Common myeloid progenitor, CD34-positive (primary cell): ENCODE measurements at regions not wholly inside any gene's neighbourhood (a gene's known extent, or its start where the extent isn't known, plus 50 kb on each side); places are given as distances from the start of the nearest gene placed in this dataset.
"Not testable (repeated sequence)": the region's sequence is repeated elsewhere in the genome, so short reads cannot be mapped to it uniquely, and the experiment has no call there.

ENCODE experiments used
- CTCF ChIA-PET: fragments of 350-600 bp; sonication (Branson Sonifier 250); formaldehyde crosslinking; loops from one replicate; lab custom pipeline; 2021; ENCODE audit warnings: antibody characterized with exemption; lab: Charles Lee
- POLR2A ChIA-PET: fragments of 350-600 bp; sonication (Branson Sonifier 250); formaldehyde crosslinking; loops from one replicate; lab custom pipeline; 2021; ENCODE audit warnings: antibody characterized with exemption; lab: Charles Lee
- DNase-seq, 3 donors: peaks; one replicate each; pipeline versions ENCODE4 v3.0.0 to v3.0.0-alpha.2; 2013
- H3K27ac ChIP-seq, 2 experiments: 1 replicate in 1 of 2; 2 replicates in 1 of 2; pipeline ENCODE4 v1.7.0; 2013; ENCODE audit warnings: inconsistent platforms in 2 of 2, low read length in 2 of 2, mild to moderate bottlenecking in 2 of 2, low read depth in 1 of 2, moderate library complexity in 1 of 2; ENCODE audit not compliant: severe bottlenecking in 2 of 2, insufficient read depth in 1 of 2, poor library complexity in 1 of 2
- H3K27me3 ChIP-seq, 5 experiments: replicated peaks in 2 of 5; 1 replicate in 3 of 5; 2 replicates in 2 of 5; pipeline versions ENCODE4 v1.6.1 to v1.7.0; 2013; ENCODE audit warnings: low read length in 4 of 5, mild to moderate bottlenecking in 2 of 5, moderate library complexity in 2 of 5, inconsistent platforms in 1 of 5; ENCODE audit not compliant: insufficient read depth in 5 of 5, control insufficient read depth in 4 of 5
- H3K36me3 ChIP-seq, 4 experiments: 1 replicate in 2 of 4; 2 replicates in 2 of 4; pipeline versions ENCODE4 v1.6.1 to v1.7.0; 2013; ENCODE audit warnings: low read length in 3 of 4, control low read depth in 1 of 4, mild to moderate bottlenecking in 1 of 4; ENCODE audit not compliant: control insufficient read depth in 4 of 4, insufficient read depth in 4 of 4
- H3K4me1 ChIP-seq, 4 experiments: 1 replicate in 3 of 4; 2 replicates in 1 of 4; pipeline versions ENCODE4 v1.6.1 to v1.7.1; 2013; ENCODE audit warnings: low read length in 3 of 4, mild to moderate bottlenecking in 3 of 4, control low read depth in 1 of 4, inconsistent platforms in 1 of 4, moderate library complexity in 1 of 4; ENCODE audit not compliant: control insufficient read depth in 4 of 4, insufficient read depth in 4 of 4; ENCODE audit errors: control extremely low read depth in 1 of 4
- H3K4me3 ChIP-seq, 7 experiments: 1 replicate in 4 of 7; 2 replicates in 3 of 7; pipeline versions ENCODE4 v1.5.1 to v1.7.0; 2013; ENCODE audit warnings: mild to moderate bottlenecking in 7 of 7, low read length in 6 of 7, moderate library complexity in 6 of 7, inconsistent platforms in 2 of 7, low read depth in 2 of 7, control low read depth in 1 of 7; ENCODE audit not compliant: insufficient read depth in 4 of 7, control insufficient read depth in 1 of 7; ENCODE audit errors: extremely low read depth in 1 of 7
- H3K9me3 ChIP-seq, 5 experiments: 1 replicate in 4 of 5; 2 replicates in 1 of 5; pipeline versions ENCODE4 v1.6.1 to v1.7.1; 2013; ENCODE audit warnings: low read length in 4 of 5, mild to moderate bottlenecking in 2 of 5, inconsistent platforms in 1 of 5, low read depth in 1 of 5, moderate library complexity in 1 of 5; ENCODE audit not compliant: control insufficient read depth in 4 of 5, insufficient read depth in 2 of 5; ENCODE audit errors: control extremely low read depth in 1 of 5
- WGBS: methylation state at CpG from one replicate; pipeline ENCODE4 v1.1.5; 2013; ENCODE audit not compliant: insufficient coverage; 5-methylcytosine and 5-hydroxymethylcytosine counted together

DNA sequence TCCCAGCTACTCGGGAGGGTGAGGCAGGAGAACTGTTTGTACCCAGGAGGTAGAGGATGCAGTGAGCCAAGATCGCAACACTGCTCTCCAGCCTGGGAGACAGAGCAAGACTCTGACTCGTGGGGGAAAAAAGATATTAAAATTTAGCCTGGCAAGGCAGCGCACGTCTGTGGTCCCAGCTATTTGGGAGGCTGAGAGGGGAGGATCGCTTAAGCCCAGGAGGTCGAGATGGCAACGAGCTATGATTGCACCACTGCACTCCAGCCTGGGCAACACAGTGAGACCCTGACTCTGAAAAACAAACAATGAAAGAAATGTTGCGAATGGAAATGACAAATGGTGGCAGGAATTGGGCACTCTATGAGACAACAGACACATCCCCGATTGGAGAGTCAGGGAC lies 137.2 kb upstream of the C1QTNF3 start:
- DNase-seq = not testable (repeated sequence)

DNA sequence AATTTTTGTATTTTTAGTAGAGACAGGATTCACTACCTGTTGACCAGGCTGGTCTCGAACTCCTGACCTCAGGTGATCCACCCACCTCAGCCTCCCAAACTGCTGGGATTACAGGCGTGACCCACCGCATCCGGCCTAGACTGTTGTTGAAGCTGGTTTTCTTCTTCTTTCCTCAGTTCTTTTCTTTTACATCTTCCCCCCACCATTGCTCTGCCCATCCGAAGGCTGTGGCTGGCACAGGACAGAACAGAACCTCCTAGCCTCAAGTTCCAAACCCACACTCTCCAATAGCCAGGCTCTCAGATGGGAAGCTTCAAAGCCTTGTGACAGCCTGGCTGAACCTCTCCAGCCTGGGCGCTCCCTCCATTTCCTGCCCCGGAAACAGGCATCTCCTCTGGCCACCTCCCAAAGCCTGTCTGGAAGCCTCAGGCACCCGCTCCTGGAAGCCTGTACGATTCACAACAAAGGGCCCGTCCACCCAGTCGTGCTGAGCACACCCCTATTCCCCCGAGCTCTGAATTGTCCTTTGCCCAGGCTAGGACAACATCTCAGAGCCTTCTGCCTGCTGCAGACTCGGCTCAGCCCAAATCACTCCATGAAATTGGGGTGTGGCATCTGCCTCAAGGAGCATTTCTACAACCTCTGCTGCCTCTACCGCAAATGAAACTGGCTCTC lies 138.1 kb upstream of the C1QTNF3 start:
- H3K4me3 ChIP-seq, H3K9me3 ChIP-seq, H3K27me3 ChIP-seq, POLR2A ChIA-PET, H3K4me1 ChIP-seq, DNase-seq, H3K27ac ChIP-seq, CTCF ChIA-PET: not testable (repeated sequence)
- H3K36me3 ChIP-seq = peaks cover 2 to 26% (median 6%) of the 10 kb centered on the region in 4 experiments
- 98% methylated on average over 5 of the region's 14 CpGs for WGBS

More for the DNA sequence above, 137.2 kb upstream of the C1QTNF3 start:
- H3K36me3 ChIP-seq = peaks cover 0 to 29% (median 6%) of the 10 kb centered on the region in 4 experiments
- H3K27ac ChIP-seq, POLR2A ChIA-PET, H3K4me3 ChIP-seq, H3K27me3 ChIP-seq, H3K9me3 ChIP-seq, H3K4me1 ChIP-seq, CTCF ChIA-PET: not testable (repeated sequence)
- WGBS = over 99% methylated on average over 7 of the region's 10 CpGs

DNA sequence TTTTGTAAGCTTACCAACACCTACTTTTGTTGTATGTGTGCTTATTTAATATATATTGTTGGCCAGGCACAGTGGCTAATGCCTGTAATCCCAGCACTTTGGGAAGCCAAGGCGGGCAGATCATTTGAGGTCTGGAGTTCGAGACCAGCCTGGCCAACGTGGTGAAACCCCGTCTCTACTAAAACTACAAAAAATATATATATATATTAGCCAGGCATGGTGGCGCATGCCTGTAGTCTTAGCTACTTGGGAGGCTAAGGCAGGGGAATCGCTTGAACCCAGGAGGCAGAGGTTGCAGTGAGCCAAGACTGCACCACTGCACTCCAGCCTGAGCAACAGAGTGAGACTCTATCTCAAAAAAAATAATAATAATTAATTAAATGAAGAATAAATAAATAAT lies 142.0 kb upstream of the C1QTNF3 start:
- H3K4me3 ChIP-seq = not testable (repeated sequence)
- CTCF ChIA-PET = interaction anchor here (1.0 kb wide), 1 partner anchor 714 kb away, joined by 4 read pairs; no protein-coding TSS in a partner anchor

DNA sequence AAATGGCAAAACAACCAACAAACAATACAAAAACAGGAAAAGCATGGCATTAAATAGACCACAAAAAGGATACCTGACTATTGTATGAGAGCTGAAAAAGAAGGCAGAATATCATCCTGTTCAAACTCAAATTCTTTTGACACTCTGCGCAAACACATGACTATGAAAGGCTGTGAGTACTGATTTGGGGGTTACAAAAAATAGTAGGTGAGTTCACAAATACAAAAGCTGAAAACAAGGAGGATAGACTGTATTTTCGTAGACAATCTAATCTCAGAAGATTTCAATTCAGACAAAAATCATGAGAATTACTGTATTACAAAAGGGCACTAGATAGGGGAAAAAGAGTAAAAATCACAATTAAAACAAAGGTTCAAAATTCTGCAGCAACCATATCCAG lies 142.6 kb upstream of the C1QTNF3 start:
- DNase-seq, CTCF ChIA-PET, H3K4me1 ChIP-seq, H3K27me3 ChIP-seq, H3K4me3 ChIP-seq, POLR2A ChIA-PET, H3K9me3 ChIP-seq, H3K27ac ChIP-seq: not testable (repeated sequence)
- 89% methylated on average over 1 of the region's 2 CpGs for WGBS
- H3K36me3 ChIP-seq = peaks cover 2 to 25% (median 12%) of the 10 kb centered on the region in 4 experiments

More for the DNA sequence above, 142.0 kb upstream of the C1QTNF3 start:
- H3K9me3 ChIP-seq, H3K27me3 ChIP-seq, H3K4me1 ChIP-seq, H3K27ac ChIP-seq, DNase-seq, POLR2A ChIA-PET: not testable (repeated sequence)
- WGBS = 98% methylated on average over 5 of the region's 6 CpGs
- H3K36me3 ChIP-seq = peaks cover 2 to 26% (median 14%) of the 10 kb centered on the region in 4 experiments

DNA sequence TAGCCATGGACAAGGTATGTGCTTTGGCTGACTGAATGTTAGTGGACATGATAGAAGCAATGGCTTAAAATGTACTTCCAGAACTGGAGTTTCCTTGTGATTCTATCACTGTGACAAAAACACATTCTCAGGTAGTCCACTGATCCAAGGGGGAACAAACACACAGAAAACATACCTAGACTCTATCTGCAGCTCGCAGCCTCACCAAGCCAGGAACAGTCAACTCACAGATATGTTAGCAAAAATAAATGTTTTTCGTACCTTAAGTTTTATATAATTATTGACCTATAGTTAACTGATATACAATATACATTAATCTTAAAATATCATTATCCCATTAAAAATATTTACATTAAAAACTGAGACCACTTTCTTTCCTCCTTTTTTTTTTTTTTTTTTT lies 143.1 kb upstream of the C1QTNF3 start:
- H3K4me3 ChIP-seq, CTCF ChIA-PET, H3K27me3 ChIP-seq, H3K9me3 ChIP-seq, H3K4me1 ChIP-seq, POLR2A ChIA-PET, DNase-seq, H3K27ac ChIP-seq: not testable (repeated sequence)
- peaks cover 2 to 24% (median 13%) of the 10 kb centered on the region in 4 experiments for H3K36me3 ChIP-seq
- WGBS = 100% methylated on average over 1 of the region's 2 CpGs

DNA sequence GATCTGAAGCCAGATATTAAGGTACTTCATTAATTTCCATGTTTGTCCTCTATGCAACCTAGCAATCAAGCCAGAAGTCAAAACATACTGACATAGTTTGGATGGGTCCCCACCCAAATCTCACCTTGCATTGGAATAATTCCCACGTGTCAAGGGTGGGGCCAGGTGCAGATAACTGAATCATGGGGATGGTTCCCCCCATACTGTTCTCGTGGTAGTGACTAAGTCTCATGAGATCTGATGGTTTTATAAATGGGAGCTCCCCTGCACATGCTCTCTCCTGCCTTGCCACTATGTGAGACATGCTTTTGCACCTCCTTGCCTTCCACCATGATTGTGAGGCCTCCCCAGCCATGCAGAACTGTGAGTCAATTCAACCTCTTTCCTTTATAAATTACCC lies 143.9 kb upstream of the C1QTNF3 start:
- CTCF ChIA-PET, H3K27me3 ChIP-seq, DNase-seq, POLR2A ChIA-PET, H3K9me3 ChIP-seq, H3K4me3 ChIP-seq, H3K4me1 ChIP-seq, H3K27ac ChIP-seq: not testable (repeated sequence)
- 98% methylated on average over 2 of the region's 2 CpGs for WGBS
- H3K36me3 ChIP-seq = peaks cover 2 to 26% (median 18%) of the 10 kb centered on the region in 4 experiments

DNA sequence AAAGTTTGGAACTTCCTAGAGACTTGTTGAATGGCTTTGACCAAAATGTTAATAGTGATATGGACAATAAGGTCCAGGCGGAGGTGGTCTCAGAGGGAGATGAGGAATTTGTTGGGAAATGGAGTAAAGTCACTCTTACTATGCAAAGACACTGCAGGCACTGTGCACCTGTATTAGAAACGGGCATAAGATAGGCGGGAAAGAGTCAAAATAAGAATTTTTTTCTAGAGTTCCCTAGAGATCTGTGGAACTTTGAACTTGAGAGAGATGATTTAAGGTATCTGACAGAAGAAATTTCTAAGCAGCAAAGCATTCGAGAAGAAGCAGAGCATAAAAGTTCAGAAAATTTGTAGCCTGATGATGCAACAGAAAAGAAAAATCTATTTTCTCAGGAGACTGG lies 144.4 kb upstream of the C1QTNF3 start:
- H3K4me3 ChIP-seq, POLR2A ChIA-PET, CTCF ChIA-PET, H3K9me3 ChIP-seq, H3K4me1 ChIP-seq, H3K27ac ChIP-seq, DNase-seq, H3K27me3 ChIP-seq: not testable (repeated sequence)
- WGBS = 100% methylated on average over 2 of the region's 4 CpGs
- peaks cover 2 to 30% (median 19%) of the 10 kb centered on the region in 4 experiments for H3K36me3 ChIP-seq
